SK-N-DZ (cell line): ENCODE measurements at regions not wholly inside any gene's neighbourhood (a gene's known extent, or its start where the extent isn't known, plus 50 kb on each side); places are given as distances from the start of the nearest gene placed in this dataset.
"Not testable (repeated sequence)": the region's sequence is repeated elsewhere in the genome, so short reads cannot be mapped to it uniquely, and the experiment has no call there.

ENCODE experiments used
- DNase-seq: peaks from one replicate; pipeline ENCODE4 v3.0.0-alpha.2; 2015; ENCODE audit warnings: low spot score

DNA sequence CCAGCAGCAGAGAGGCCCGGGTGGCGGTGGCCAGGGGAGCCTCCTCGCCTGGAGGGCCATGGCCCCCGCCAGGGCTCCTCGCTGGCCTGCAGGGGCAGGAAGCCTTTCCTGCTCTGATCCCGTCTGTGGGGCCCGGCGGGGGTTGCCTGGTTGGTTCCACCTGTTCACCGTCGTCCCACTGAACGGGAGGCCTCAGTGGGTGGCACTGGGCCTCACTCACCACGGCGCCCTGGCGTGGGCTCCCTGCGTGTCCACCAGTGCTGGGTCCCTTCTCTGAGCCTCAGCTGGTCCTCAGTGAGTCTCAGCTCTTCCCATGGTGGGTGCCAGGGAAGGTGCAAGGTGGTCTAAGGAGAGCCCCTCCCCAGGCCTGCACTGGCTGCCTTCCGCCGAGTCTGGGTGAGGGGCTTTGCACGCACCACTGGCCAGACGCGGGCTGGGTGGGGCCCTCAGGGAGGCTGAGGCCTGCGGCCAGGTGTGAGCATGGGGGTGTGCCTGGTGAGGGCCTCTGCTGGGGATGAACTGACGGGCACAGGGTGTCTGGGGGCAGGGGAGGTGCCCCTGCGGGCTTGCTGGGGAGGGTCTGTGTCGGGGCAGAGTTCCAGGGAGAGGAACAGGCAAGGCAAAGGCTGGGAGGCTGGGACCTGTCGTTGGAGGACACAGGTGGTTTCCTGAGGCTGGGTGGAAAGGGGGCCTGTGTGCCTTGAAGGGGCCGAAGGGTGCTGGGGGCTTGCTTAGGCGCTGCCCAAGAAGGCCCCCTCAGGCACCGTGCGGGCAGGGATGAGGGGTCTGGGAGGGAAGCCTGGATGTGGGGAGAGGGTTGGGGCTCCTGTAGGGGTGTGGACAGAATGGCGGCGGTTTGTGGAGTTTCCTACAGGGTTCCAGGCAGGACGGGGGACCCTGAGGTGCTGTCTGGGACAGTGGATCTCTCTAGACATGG, 339.8 kb downstream of the TMEM121 start:
- DNase-seq, result no peak

DNA sequence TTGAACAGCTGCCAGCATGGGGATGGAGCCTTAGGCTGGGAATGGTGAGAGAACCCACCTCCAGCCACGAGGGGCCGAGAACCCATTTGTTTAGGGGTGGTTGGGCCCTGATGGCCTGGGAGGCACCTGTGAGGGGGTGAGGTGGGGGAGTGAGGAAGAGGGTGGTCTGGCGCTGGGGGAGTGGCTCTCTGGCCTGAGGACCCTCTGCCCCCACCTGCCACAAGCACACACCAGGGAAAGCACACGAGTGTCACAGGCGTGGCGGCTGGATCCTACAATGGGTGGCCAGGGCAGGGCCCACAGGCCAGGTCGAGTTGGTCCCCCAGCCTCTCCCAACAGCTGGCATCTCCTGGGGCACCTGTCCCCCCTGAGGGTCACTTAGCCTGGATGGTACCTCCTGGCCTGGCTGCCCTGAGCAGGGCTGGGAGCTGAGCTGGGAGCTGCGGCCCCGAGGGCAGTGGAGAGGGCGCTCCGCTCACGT, 340.5 kb downstream of the TMEM121 start:
- DNase-seq, result no peak

DNA sequence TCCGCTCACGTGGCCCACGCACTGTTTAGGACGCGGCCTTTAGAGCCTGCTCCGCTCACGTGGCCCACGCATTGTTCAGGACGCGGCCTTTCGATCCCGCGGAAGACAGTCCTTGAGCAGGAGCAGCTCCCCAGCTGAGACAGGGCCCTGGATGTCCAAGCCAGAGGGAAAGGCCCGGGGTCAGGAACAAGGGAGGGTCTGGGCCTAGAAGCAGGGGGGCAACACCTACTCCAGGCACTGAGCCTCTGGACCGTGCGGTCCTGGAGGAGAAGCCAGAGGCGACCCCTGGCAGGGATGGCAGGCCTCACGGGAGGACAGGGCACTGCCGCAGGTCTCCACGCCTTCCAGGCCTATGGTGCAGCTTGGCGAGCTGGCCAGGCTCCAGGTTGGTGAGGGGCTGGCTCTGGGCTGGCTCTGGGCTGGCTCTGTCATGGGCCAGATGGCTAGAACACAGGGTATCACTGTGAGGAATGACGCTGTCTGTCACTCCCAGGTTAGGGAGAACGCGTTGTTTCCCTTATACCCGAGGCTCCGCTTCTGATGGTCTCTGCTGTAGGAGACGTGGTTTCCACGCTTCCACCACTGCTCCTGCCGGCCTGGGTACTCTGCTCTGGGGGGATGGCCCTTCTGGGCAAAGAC, 341.7 kb downstream of the TMEM121 start:
- no peak for DNase-seq

DNA sequence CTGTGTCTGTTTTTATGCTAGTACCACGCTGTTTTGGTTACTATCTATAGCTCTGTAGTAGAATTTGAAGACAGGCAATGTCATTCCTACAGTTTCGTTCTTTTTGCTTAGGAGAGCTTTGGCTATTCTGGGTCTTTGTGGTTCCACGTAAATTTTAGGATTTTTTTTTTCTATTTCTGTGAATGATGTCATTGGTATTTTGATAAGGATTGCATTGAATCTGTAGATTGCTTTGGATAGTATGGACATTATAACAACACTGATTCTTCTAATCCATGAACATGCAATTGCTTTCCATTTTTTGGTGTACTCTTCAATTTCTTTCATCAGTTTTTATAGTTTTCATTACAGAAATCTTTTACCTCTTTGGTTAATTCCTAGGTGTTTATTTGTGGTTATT, 345.2 kb downstream of the TMEM121 start:
- no peak for DNase-seq

DNA sequence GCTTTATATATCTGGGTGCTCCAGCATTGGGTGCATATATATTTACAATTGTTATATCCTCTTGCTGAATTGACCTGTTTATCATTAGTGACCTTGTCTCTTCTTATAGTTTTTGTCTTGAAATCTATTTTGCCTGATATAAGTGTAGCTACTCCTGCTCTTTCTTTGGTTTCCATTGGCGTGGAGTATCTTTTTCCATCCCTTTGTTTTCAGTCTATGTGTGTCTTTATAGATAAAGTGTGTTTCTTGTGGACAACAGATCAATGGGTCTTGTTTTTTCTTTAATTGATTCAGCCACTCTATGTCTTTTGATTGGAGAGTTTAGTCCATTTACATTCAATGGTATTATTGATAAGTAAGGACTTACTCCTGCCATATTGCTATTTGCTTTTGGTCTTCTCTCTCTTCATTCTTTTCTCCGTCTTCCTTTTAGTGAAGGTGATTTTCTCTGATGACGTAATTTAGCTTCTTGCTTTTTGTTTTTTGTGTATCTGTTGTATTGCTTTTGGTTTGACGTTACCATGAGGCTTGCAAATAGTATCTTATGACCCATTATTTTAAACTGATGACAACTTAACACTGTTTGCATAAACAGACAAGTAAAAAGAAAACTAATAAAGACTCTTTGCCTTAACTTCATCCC, 347.6 kb downstream of the TMEM121 start:
- no peak for DNase-seq

DNA sequence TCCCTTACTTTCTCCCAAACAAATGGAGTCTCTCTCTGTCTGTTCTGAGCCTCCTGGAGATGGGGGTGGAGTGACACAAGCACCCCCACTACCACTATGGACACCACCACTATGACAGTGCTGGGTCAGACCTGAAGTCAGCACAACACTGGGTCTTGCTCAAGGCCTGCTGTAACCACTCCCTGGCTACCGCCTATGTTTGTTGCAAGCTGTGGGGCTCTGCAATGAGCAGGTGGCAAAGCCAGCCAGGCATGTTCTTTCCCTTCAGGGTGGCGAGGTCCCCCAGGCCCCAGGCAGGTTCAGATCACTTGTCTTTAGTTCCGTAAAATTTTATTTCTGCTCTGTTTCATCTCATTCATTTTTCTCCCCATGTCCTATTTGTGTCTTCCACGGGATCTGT, 349.8 kb downstream of the TMEM121 start:
- no peak for DNase-seq

DNA sequence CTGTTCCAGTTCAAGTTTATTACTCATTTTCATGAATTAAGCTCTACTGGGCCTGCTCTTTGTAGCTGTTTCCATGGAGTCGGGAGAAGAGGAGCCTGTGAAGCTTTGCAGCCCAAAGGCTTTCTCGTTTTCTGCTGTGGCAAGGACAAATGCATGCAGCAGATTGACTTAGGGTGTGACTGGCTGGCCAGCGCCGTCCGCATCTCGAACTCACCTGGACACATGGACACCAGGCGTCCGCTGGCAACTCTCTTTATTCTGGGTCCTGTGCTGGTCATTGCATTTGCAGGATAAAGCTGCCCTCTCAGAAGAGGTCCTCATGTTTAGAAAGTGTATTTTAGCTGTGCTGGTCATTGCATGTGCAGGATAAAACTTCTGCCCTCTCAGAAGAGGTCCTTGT, 350.4 kb downstream of the TMEM121 start:
- DNase-seq, result no peak

DNA sequence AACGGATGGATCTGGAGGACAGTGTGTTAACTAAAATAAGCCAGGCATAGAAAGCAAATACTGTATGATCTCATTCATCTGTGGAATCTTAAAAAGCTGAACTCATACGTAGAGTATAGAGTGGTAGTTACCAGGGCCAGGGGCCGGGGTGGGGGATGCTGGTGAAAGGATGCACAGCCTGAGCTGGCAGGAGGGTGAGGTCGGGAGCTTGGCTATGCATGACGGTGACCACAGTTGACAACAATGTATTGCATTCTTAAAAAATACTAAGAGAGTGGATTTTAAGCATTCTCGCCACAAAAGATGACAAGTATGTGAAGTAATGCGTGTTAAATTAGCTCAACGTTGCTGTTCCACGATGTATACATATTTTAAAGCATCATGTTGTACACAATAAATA, 351.3 kb downstream of the TMEM121 start:
- no peak for DNase-seq

DNA sequence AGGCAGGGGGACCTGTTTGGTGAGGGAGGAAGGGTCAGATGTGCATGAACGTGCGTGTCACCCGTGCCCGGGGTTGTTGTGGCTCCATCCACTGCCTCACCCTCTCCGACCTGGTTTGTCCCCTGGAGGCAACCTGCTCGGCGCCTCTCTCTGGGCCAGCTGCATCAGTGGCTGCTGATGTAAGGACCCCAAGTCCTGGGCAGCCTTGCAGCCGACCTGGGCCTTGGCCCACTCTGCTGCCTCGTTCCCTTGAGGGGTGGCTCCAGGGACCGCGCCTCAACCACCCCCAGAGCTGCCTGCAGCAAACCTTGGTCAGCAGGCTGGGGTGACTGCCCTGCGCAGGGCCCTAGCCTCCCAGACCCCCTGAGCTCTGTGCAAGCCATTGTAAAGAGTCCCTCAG, 351.7 kb downstream of the TMEM121 start:
- no peak for DNase-seq

DNA sequence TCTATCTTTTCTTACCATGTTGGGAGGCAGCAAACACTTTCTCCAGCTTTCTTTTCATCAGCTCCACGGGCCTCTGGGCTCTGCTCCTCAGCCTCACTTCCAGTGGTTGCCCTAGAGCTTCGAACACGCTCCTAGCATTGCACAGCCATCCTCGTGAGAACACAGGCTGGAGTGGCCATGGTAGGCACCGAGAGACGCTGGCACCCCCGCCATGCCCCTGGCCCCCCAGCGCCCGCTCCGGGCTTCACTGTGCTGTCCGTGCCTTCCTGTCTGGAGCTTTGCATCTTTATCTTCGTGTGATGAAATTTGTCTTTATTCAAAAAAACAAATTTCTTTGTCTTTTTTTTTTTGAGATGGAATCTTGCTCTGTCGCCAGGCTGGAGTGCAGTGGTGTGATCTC, 352.2 kb downstream of the TMEM121 start:
- DNase-seq, result no peak

DNA sequence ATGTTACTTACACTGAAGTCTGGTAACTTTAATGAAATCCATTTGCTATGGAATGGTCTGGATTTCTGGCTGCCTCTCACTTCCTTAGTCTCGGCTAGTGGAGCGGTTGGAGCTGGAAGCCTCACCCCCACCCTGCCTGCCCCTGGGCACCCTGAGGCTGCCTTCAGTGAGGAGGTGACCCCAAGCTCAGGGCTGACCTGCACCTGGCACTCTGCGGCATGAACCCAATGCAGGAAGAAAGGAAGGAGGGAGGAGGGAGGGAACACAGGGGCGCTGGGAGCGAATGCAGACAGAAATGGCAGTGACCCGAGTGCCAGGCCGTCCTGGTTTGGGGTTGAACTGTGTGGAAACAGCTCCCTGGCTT, 353.1 kb downstream of the TMEM121 start:
- no peak for DNase-seq

DNA sequence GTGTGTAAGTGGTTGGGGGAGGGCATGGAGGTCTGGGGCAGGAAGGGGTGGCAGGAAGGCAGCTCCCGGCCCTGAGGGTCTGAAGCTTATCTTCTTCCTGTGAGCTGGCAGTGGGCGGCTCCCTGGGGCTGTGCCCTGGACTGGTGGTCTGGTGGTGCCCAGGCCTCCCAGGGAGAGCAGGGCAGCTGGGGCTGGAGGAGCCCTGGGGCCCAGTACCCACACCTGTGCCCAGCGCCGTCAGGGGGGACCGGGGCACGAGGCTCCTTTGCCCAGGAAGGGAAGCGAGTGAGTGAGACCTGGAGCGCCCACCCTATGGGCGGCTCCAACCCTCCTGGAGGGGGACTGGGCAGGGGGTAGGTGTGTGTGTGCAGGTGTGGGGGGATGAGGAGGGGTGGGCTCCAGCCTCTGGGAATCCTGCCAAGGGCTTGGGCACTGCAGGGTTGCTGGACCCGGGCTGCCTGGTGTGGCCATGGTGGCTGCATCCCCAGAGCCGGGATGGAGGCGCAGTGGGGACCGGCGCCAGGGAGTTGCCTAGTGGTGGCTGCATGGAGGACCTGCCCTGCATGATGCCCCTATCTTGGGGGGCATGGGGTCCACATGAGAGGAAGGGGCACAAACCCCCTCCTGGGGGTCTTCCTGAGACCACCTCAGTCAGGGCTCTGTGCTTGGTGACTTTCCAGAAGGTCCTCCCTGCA, 353.6 kb downstream of the TMEM121 start:
- DNase-seq, result no peak

DNA sequence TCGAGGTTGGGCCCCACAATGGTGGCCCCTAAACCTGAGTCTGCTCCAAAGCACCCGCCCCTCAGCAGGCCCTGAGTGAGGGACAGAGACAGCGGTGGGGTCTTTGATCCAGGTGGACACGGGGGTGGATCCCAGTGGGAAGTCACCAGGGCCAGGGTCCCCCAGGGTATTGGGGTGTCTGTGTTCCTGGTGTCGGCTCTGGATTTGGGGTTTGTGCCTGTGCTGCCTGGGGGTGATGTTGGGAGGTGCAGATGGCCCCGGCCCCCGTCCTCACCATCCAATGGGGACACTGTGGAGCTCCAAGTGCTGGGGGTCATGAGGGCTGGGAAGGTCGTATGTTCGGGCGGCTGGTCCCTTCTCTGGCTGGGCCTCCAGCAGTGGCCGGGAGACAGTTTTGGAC, 354.2 kb downstream of the TMEM121 start:
- DNase-seq, result no peak

DNA sequence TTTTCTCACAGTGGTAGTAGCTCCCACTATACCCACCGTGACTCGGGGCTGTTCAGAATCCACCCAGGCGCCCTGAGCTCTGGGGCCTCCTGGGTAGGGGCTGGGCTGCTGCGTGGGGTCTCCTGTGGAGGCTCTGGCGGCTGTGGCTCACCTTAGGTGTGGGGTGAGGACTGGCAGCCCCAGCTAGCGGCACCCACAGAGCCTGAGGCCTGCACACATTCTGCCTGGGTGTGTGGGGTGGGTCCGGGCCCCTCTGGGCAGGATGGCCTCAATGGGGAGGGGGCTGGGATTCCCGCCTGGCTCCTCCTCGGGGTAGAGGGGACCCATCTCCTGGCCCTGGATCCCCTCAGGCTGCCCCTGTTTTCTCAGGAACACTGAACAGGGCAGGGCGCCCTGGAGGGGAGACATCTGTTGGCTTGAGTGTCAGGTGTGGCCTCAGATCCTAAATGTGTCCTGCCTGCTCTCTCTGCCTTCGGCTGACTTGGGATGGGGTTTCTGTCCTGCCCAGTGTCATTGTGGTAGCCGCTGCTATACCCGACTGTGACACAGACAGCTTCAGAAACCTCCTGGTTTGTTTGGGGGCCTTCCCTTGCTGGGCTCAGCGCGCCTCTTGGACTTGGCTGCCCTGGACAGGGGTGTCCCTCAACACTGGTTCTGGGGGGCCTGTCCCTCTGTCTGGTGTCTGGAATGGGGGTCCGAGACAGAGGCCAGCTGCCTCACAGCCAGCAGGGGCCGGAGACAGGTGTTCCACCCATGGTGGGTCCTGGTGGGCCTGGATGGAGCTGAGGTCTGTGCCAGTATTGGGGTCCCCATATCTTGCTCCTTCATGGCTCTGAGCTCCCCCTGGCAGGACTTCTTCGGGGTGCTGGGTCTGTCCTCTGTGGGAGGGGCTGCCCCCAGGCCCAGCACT, 354.9 kb downstream of the TMEM121 start:
- no peak for DNase-seq

DNA sequence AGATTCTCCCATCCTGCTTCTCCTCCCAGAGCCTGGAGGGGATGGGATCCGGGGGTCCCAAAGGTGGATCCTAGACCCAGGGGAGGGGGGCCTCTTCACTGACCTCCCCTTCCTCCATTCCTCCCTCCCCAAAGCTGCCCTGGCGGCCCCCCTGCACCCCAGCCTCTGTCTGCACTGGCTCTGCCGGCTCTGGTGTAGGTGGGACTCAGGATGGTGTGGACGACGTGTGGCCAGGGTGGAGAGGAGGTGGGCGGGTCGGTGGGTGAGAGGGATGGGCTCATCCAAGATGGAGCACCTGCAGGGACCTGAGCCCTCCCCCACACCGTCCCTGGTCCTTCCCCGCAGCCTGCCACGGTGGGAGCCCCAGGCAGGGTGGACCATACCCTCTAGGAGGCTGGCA, 355.6 kb downstream of the TMEM121 start:
- DNase-seq, result not testable (repeated sequence)

DNA sequence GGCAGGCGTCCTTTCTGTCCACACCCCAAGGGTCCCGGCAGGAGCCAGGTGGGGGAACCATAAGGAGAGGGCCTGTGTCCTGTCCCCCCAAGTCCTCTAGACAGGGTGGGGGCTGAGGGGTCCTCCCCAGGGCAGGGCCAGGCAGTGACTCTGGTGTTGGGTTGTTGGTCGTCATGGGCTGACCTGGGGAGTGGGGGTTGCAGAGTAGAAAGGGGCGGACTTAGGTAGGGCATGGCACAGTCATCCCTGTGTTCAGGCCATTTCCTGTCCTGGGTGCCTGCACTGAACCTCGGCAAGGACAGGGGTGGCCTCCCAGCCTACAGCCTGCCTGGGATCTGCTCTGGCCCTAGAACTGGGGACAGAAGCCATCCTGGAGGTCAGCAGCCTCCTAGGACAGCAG, 356.2 kb downstream of the TMEM121 start:
- DNase-seq, result no peak

DNA sequence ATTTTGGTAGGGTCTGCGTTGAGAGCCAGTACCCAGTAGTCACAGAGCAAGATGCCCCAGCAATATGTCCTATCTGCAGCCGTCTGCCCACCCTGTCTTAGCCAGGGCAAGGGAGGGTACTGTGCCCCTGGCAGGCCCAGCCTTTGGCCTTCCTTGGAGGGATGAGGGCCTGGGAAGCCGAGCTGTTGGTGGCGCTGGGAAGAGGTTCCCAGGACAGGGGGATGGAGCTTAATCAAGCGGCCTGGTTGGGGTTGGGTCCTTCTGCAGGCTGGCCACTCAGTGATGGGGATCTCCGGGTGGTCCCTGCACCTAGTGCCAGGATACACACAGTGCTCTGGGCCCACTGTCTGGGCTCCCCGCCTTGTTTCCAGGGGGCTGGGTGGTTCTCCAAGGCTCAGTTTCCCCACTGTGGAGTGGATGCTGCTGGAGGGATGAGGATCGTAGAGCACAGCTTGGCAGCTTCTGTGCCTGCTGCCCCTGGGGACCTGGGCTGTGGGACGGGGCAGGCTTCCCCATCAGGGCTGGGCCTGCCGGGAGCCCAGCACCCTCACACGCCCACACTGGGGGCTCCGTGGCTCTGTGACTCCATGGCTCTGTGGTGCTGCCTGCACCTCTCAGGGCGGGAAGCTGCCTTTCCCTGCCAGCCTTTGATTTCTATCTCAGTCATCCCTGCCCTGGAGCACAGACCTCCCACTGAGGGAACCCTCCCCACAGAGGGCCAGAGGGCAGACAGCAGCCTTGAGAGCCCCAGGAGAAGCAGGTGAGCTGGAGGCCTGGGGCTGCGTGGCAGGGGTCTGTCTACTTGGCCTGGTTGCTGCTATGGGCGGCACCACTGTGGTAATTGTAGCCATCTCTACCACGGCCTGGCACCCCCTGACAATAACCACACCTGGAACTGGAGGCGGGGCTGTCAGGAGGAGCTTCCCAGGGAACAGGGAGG, 357.0 kb downstream of the TMEM121 start:
- DNase-seq, result no peak

DNA sequence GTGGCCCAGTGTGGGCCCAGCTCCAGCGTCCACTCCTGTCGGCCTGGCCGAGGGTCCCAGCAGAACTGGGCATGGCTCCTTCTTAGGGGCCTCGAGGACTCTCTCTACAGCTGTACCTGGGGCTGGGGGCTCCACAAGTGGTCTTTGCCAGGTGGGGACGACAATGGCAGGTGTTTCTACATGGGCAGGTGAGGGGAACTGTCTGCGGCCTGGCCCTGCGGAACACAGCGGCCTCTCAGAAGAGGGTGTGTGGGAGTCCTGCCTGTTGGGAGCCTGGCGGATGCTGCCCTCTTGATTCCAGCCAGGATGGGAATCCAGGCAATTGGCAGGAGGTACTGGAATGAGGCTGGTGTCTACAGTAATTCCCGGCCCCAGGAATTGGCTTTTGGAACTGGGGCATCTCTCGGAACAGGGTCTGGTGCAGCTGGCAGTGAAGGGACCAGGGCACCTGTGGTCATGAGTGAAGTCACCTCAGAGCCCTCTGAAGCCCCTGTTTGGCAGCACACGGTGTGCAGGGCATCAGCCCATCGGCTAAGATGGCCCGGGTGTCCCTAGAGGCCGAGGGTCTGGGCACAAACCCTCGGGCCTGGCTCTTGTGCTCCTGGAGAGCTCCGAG, 357.9 kb downstream of the TMEM121 start:
- DNase-seq, result not testable (repeated sequence)

DNA sequence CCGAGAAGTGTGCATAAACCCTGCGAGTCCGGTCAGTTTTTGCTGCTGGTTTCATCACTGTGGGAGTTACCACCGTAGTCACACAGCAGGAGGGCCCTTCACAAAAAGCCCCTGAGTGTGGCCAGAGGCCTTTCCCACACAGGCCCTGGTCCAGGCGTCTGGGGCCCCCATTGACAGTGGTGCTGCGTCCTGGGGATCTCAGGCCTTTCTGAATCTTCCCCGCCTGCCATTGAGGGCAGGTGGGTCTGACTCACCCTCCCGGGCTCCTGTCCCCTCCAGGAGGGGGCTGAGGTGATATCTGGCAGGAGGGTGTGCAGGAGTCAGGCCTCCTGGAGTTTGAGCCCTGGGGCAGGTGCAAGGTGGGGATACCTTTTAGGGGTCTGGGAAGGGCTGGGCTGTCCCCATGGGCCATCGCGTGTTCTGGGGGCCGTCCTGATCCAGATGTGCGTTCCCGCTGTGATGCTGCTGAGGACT, 358.5 kb downstream of the TMEM121 start:
- DNase-seq, result no peak
